Suppressor macrophage treated with lipopolysaccharide for 4 hours (primary cell): ENCODE measurements at regions not wholly inside any gene's neighbourhood (a gene's known extent, or its start where the extent isn't known, plus 50 kb on each side); places are given as distances from the start of the nearest gene placed in this dataset.
"Not testable (repeated sequence)": the region's sequence is repeated elsewhere in the genome, so short reads cannot be mapped to it uniquely, and the experiment has no call there.

Experiments used
- DNase-seq: peaks from one replicate; pipeline ENCODE4 v3.0.0-alpha.2; 2020

DNA sequence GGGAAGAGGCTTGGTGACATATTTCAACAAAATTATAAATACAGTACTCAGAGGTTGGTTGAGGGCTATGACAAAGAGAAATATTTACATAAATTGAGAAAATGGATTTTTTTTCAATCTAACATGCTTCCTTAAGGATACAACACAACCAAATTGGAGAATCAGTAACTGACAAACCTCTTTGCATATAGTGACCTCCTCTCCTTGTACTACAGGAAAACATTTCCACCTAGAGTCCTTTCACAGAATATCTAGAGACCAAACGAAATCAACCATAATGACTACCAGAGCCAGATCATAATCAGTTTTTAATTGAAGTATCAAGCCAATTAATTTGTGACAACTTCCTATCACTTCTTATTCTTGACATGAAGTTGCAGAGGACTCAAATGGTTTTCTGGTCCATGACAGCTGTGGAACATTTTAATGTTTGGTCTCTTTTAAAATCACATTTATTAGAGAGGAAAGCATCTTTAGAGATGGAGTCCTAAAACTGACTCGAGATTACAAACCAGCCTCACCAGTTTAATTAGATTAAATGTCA lies 1636.5 kb upstream of the C9orf72 start:
- no peak for DNase-seq

GRCh38 chr9:29211003-29211579 lies 1637.8 kb upstream of the C9orf72 start:
- no peak for DNase-seq

- DNase-seq: peak; percentile 44
Observed at GRCh38 chr9:29211580-29212396, 1638.5 kb upstream of the C9orf72 start.

DNA sequence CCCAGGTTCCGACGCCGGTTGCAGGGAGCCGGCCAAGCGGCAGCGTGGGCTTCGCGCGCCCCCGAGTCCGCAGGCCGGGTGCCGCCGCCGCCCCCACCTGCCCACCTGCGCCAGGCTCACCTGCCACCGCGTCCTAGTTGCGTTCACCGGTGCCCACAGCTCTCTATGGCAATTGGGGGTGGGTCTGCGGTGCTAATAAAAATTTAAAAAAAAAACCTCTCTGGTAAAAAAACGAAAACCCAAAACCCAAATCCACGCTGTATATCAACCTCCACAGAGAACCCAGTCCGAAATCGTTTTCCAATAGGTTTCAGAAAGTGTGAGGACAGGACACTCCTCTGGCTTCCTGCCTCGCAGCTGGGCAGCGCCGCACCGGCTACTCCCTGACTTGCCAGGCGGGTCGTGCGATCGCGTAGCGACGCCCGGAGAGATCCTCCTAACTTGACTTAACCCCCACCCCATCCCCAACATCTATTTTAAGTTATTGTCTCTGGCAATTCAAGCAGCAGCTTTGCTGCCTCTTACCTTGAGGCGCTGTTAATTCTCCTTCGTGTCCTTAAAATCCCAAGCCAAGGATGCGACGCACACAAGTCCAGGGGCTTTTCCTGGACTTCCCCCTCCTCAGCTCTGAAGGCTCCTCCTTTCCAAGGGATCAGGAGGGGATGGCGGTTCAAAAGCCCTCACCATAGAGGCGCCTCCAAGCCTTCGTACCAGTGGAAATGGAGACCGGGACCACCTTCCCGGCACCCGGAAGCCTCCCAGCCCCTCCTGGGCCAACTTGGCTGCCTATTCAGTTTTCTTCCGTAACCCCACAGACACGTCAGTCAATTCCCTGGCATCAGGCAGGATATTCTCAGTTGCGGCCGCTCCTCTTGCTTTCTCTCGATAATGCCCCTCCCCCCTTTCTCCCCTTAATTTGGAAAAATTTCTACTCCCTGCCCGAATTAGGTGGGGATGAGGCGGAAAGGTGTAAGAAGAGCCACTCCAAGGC lies 1639.4 kb upstream of the C9orf72 start:
- DNase-seq: no peak

- DNase-seq: no peak
Observed at GRCh38 chr9:29213417-29214153, 1640.3 kb upstream of the C9orf72 start, which contains the start of gene LINGO2. LINGO2 (minus strand) TSS chr9:29213601.

- no peak for DNase-seq
Observed at GRCh38 chr9:29214154-29214689, 1640.9 kb upstream of the C9orf72 start.

GRCh38 chr9:29214690-29215253 lies 1641.5 kb upstream of the C9orf72 start:
- DNase-seq: no peak

DNA sequence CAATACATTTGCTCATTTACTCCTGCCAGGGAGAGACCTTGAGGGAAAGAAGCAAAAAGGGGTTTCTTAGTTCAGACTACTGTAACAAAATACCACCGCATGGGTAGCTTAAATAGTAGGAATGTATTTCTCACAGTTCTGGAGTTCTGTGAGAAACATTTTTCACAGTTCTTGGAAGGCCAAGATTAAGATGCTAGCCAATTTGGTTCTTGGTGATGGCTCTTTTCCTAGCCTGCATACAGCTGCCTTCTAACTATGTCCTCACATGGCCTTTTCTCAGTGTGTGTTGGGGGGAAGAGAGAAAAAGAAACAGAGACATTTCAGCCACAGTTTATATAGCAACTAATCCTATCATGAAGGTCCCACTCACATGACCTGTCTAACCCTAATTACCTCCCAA lies 1644.7 kb upstream of the C9orf72 start:
- no peak for DNase-seq

DNA sequence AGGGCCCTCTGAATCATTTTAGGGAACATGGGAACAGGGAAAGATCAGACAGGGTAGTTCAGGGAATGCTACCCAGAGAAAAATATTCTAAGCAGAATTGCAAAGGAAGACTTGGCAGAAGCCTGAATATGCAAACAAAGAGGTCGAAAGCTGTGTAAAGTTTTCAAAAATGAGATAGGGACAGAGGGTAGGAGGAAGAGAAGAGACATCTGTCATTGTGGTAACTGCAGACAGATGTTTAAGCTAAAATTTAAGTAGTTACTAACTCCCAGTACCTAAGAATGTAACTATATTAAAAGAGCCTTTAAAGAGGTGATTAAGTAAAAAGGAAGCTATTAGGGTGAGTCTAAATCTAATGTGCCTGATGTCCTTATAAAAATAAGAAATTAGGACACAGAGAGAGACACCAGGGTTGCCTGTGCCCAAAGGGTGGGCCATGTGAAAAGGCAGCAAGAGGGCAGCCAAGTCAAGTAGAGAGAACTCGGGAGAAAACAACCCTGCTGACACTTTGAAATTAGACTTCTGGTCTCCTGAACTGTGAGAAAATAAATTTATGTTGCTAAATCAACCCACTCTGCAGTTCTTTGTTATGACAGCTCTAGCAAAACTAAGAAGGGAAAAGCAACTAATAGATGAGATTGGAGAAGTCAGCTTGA lies 1647.4 kb upstream of the C9orf72 start:
- DNase-seq: no peak

GRCh38 chr9:29228558-29228957 lies 1655.3 kb upstream of the C9orf72 start:
- no peak for DNase-seq

DNA sequence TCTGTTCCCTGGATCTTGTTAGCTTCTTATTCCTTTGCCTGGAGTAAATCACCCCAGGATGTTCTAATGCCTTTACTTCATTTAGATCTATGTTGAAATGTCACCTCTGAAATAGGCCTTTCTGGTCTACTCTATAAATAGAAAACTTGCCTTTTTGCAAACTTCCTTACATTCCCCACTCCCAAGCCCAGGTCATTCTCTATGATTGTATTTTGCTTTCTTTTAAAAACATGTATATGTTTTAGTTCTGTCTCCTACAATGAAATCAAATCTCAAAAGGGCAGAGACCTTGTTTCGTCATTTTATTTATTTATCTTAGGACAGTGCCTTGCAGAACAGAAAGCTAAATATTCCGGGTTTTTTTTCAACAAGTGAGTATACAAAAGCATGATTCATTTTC lies 1657.7 kb upstream of the C9orf72 start:
- DNase-seq: no peak

GRCh38 chr9:29233193-29233592 lies 1659.9 kb upstream of the C9orf72 start:
- DNase-seq: no peak

DNA sequence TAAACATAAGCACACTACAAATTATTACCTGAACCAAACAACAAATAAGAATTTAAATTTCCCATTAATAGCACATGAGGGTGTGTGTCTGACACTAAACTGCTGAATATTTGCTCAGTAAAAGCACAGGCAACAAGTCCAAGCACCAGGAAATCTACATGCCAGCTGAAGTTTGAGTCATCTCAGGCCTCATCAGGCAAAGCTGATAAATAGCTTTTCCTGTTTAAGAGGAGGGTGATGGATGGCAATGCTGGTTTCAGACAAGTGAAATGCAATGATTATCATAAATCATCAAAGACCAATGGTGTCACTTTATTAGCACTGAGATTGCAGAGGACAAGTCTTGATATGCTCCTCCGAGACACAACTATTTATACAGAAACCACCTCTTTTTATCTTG lies 1668.0 kb upstream of the C9orf72 start:
- DNase-seq: no peak

GRCh38 chr9:29245351-29245750 lies 1672.1 kb upstream of the C9orf72 start:
- DNase-seq: no peak

DNA sequence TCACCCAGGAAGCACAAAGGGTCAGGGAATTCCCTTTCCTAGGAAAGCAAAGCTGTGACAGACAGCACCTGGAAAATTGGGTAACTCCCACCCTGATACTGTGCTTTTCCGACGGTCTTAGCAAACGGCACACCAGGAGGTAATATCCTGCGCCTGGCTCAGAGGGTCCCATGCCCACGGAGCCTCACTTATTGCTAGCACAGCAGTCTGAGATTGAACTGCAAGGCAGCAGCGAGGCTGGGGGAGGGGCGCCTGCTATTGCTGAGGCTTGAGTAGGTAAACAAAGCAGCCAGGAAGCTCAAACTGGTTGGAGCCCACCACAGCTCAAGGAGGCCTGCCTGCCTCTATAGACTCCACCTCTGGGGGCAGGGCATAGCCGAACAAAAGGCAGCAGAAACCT lies 1697.1 kb upstream of the C9orf72 start:
- DNase-seq: not testable (repeated sequence)

DNA sequence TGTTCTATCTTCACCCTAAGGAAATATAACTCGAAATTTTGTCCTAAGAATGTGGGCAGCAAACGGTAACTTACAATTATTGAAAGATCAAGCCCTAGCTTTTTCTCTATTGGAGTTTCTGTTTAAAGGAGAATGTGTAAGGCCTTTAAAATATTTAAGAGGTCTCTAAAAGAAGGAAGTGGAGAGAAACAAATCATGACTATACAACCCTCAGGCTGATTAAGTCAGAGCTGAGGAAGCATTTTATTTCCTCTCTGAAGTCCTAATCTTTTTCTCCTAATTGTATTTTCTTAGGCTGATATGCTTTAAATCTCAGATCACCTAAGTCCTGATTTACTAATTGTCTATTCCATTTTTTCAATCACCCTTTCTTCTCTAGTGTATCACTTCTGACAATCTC lies 1708.8 kb upstream of the C9orf72 start:
- DNase-seq: peak; percentile 6

DNA sequence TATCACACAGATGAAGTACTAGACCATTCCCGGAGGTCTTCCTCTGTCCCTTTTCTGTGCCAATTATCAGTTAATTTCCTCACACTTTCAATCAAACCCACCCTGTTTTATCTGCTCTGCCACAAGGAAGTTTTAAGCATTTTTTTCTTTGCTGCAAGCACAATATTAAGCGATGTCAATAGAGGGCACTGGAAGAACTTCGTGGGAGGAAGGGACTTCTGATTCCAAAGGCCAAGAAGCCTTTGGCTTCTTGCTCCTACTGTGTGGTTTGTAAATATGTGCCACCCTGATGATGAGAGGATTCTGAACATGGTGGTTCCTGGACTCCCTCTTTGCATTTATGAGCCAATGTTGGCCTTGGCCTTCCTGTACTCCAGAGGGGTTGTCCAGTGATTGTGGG lies 1712.5 kb upstream of the C9orf72 start:
- no peak for DNase-seq

DNA sequence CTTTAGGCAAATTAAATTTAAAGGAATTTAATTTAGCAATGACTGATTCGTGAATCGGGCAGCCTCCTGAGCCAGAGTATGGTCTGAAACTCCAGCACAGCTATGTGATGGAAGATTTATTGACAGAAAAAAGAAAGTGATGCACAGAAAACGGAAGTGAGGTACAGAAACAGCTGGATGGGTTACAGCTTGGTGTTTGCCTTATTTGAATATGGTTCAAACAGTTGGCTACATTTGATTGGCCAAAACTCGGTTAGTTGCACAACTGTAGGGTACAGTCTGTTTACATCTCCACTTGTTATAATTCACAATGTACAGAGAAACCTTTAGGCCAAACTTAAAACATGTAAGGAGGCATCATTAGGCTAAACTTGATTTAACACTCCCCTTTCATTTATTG lies 1716.1 kb upstream of the C9orf72 start:
- no peak for DNase-seq

DNA sequence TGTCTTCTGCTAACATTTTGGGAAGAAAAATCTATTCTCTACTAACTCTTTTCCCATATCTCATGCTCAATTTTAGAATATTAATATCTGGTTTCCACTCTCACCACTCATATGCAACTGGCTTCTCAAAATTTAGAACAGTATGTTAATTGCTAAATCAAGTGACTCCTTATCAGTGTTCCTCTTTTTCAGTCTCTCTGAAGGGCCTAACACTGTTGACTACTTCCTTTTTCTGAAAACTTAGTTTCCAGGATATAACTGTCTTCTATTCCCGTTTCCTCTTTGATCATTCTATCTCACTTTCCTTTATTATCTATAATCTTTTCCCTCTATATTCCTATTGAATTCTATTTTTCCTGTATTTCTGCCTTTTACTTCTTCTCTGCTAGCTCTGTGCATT lies 1717.2 kb upstream of the C9orf72 start:
- DNase-seq: peak; percentile 22

GRCh38 chr9:29297592-29297991 lies 1724.3 kb upstream of the C9orf72 start:
- no peak for DNase-seq

- no peak for DNase-seq
Observed at GRCh38 chr9:29311221-29311620, 1737.9 kb upstream of the C9orf72 start.
